CD14-positive monocyte (primary cell): ENCODE measurements at regions not wholly inside any gene's neighbourhood (a gene's known extent, or its start where the extent isn't known, plus 50 kb on each side); places are given as distances from the start of the nearest gene placed in this dataset.
A peak's percentile ranks its signal among the peaks of the same experiment; 100 is the strongest.

Source experiments
- DNase-seq, 3 donors: peaks; one replicate each; pipeline ENCODE4 v3.0.0-alpha.2; 2011 to 2022
- H2AFZ ChIP-seq: 2 replicates; pipeline ENCODE4 v1.6.0; 2012; ENCODE audit warnings: mild to moderate bottlenecking, low read depth, low read length, inconsistent platforms; ENCODE audit not compliant: insufficient read depth, poor library complexity, severe bottlenecking
- H3K27ac ChIP-seq, 2 donors: 1 replicate in 1 of 2; 2 replicates in 1 of 2; pipeline ENCODE4 v1.5.1; 2012 to 2013; ENCODE audit warnings: low read length in 2 of 2, control low read depth in 1 of 2, inconsistent platforms in 1 of 2, low read depth in 1 of 2, mild to moderate bottlenecking in 1 of 2
- H3K27me3 ChIP-seq, 2 donors: one replicate each; pipeline versions ENCODE4 v1.6.0 to v1.6.1; 2011 to 2013; ENCODE audit warnings: low read length in 2 of 2; ENCODE audit not compliant: control insufficient read depth in 2 of 2, insufficient read depth in 2 of 2
- H3K36me3 ChIP-seq, 2 donors: replicated peaks in 1 of 2; 1 replicate in 1 of 2; 2 replicates in 1 of 2; pipeline versions ENCODE4 v1.5.1 to v1.6.1; 2012 to 2013; ENCODE audit warnings: low read length in 2 of 2, control low read depth in 1 of 2, inconsistent platforms in 1 of 2, mild to moderate bottlenecking in 1 of 2; ENCODE audit not compliant: insufficient read depth in 2 of 2, control insufficient read depth in 1 of 2
- H3K4me1 ChIP-seq, 2 donors: 1 replicate in 1 of 2; 2 replicates in 1 of 2; pipeline versions ENCODE4 v1.5.1 to v1.6.1; 2012 to 2013; ENCODE audit warnings: low read length in 2 of 2, control low read depth in 1 of 2, inconsistent platforms in 1 of 2, mild to moderate bottlenecking in 1 of 2, moderate library complexity in 1 of 2; ENCODE audit not compliant: insufficient read depth in 2 of 2, control insufficient read depth in 1 of 2
- H3K4me2 ChIP-seq: replicated peaks from 2 replicates; pipeline ENCODE3; 2012; ENCODE audit warnings: low read length, moderate library complexity, mild to moderate bottlenecking; ENCODE audit not compliant: poor library complexity, severe bottlenecking; ENCODE audit errors: extremely low read depth
- H3K4me3 ChIP-seq, 3 experiments: fragments of 200-600 bp in 1 of 3; sonication (generic) in 1 of 3; replicated peaks in 1 of 3; 1 replicate in 2 of 3; 2 replicates in 1 of 3; pipeline ENCODE4 v1.5.1; 2011 to 2013; ENCODE audit warnings: low read length in 3 of 3, mild to moderate bottlenecking in 3 of 3, control low read depth in 2 of 3, low read depth in 2 of 3, inconsistent platforms in 1 of 3, moderate library complexity in 1 of 3
- H3K79me2 ChIP-seq: 2 replicates; pipeline ENCODE4 v1.6.0; 2012; ENCODE audit warnings: mild to moderate bottlenecking, control low read depth, inconsistent platforms, low read length, moderate library complexity; ENCODE audit not compliant: insufficient read depth
- H3K9ac ChIP-seq: 2 replicates; pipeline ENCODE4 v1.6.0; 2017; ENCODE audit warnings: low read length, mild to moderate bottlenecking; ENCODE audit not compliant: insufficient read depth, poor library complexity, severe bottlenecking
- H3K9me3 ChIP-seq, 2 donors: replicated peaks in 1 of 2; 1 replicate in 1 of 2; 2 replicates in 1 of 2; pipeline versions ENCODE4 v1.5.1 to v1.6.1; 2012 to 2013; ENCODE audit warnings: low read length in 2 of 2, control low read depth in 1 of 2; ENCODE audit not compliant: control insufficient read depth in 1 of 2, insufficient read depth in 1 of 2
- H4K20me1 ChIP-seq: 2 replicates; pipeline ENCODE4 v1.6.0; 2012; ENCODE audit warnings: mild to moderate bottlenecking, low read length, control low read depth, moderate library complexity; ENCODE audit not compliant: insufficient read depth
- H3K27ac Mint-ChIP-seq, 7 donors: one replicate each; pipeline ENCODE4 v1.8.0; 2020; ENCODE audit warnings: mild to moderate bottlenecking in 7 of 7, mixed read lengths in 7 of 7, moderate library complexity in 6 of 7, inconsistent platforms in 2 of 7
- H3K27me3 Mint-ChIP-seq, 3 donors: one replicate each; pipeline ENCODE4 v1.8.0; 2021 to 2022; ENCODE audit warnings: low read depth in 3 of 3, mild to moderate bottlenecking in 3 of 3, mixed read lengths in 3 of 3, moderate library complexity in 3 of 3, inconsistent platforms in 1 of 3
- H3K36me3 Mint-ChIP-seq, 2 donors: one replicate each; pipeline ENCODE4 v1.8.0; 2020; ENCODE audit warnings: mixed read lengths in 2 of 2, inconsistent platforms in 1 of 2, mild to moderate bottlenecking in 1 of 2
- H3K4me1 Mint-ChIP-seq: one replicate; pipeline ENCODE4 v1.8.0; 2020; ENCODE audit warnings: mild to moderate bottlenecking, mixed read lengths
- H3K4me3 Mint-ChIP-seq, 2 donors: one replicate each; pipeline ENCODE4 v1.8.0; 2020; ENCODE audit warnings: mild to moderate bottlenecking in 2 of 2, mixed read lengths in 2 of 2, moderate library complexity in 1 of 2
- H3K9me3 Mint-ChIP-seq, 7 donors: one replicate each; pipeline ENCODE4 v1.8.0; 2020 to 2022; ENCODE audit warnings: mixed read lengths in 7 of 7, mild to moderate bottlenecking in 6 of 7, moderate library complexity in 6 of 7, inconsistent platforms in 2 of 7
- WGBS: methylation state at CpG from one replicate; pipeline ENCODE4 v1.1.5; 2013; ENCODE audit warnings: missing lambda C conversion rate; ENCODE audit not compliant: insufficient coverage; 5-methylcytosine and 5-hydroxymethylcytosine counted together
- intact Hi-C, 2 donors: fragments of 100-400 bp; cut with micrococcal nuclease; formaldehyde crosslinking; loops; one replicate each; pipeline versions ENCODE4 v1.15.0 to v1.15.1; 2023
- TF ChIP-seq, protein P1 (sequence below): fragments of 200-600 bp; IDR thresholded peaks from one replicate; pipeline ENCODE4 v1.8.0; 2022; ENCODE audit warnings: antibody characterized with exemption, mild to moderate bottlenecking

DNA sequence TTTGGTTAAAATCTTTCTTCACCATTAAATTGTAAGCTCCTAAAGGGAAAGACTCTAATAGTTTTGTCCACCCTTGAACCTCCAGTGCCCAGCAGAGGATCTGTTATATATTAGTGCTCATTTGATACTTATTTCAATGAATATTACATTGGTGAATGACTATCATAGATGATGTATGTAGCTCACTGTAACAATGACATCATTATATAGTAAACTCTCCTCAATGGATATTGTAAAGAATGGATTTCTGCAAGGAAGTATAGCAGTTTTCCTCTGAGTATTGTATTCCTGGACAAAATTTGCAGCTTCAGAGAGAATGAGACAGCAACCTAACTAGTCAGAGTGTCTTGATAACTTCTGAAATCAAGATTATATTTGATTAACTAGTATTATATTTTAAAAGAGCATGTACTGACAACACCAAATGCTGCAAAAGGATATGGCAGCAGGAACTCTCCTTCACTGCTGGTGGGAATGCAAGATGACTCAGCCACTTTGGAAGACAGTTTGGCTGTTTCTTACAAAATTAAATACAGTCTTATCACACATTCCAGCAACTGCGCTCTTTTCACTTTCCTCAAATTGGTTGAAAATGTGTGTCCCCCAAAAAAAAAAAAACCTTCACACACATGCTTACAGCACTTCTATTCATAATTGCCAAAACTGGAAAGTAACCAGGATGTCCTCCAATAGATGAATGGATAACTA is 189.8 kb upstream of the OPRM1 start:
- no peaks in the 10 kb centered on the region for H3K9me3 ChIP-seq
- intact Hi-C loops, result no loop called here
- no peaks in the 10 kb centered on the region for H4K20me1 ChIP-seq
- H3K79me2 ChIP-seq, result no peaks in the 10 kb centered on the region
- DNase-seq, result no peak
- no peak overlapping the region for H3K4me2 ChIP-seq
- TF ChIP-seq, protein P1, sequence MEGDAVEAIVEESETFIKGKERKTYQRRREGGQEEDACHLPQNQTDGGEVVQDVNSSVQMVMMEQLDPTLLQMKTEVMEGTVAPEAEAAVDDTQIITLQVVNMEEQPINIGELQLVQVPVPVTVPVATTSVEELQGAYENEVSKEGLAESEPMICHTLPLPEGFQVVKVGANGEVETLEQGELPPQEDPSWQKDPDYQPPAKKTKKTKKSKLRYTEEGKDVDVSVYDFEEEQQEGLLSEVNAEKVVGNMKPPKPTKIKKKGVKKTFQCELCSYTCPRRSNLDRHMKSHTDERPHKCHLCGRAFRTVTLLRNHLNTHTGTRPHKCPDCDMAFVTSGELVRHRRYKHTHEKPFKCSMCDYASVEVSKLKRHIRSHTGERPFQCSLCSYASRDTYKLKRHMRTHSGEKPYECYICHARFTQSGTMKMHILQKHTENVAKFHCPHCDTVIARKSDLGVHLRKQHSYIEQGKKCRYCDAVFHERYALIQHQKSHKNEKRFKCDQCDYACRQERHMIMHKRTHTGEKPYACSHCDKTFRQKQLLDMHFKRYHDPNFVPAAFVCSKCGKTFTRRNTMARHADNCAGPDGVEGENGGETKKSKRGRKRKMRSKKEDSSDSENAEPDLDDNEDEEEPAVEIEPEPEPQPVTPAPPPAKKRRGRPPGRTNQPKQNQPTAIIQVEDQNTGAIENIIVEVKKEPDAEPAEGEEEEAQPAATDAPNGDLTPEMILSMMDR, result no peak
- no CpG with 5 or more reads among the region's 1 CpG for WGBS
- H3K36me3 ChIP-seq, result no peaks in the 10 kb centered on the region
- H3K27ac ChIP-seq, result no peak overlapping the region
- H3K4me3 ChIP-seq, result no peak overlapping the region
- H3K27ac Mint-ChIP-seq, result peak overlapping the region in 1 of 7 donors; percentile 52
- no peak overlapping the region for H2AFZ ChIP-seq
- H3K27me3 Mint-ChIP-seq, result peaks cover 0 to 1% (median 0%) of the 10 kb centered on the region in 3 donors
- no peaks in the 10 kb centered on the region for H3K27me3 ChIP-seq
- H3K9ac ChIP-seq, result no peak overlapping the region
- H3K4me1 Mint-ChIP-seq, result no peaks in the 10 kb centered on the region
- peaks cover 0 to 7% (median 4%) of the 10 kb centered on the region in 7 donors for H3K9me3 Mint-ChIP-seq
- no peaks in the 10 kb centered on the region for H3K4me1 ChIP-seq
- no peaks in the 10 kb centered on the region for H3K36me3 Mint-ChIP-seq
- H3K4me3 Mint-ChIP-seq, result no peak overlapping the region

DNA sequence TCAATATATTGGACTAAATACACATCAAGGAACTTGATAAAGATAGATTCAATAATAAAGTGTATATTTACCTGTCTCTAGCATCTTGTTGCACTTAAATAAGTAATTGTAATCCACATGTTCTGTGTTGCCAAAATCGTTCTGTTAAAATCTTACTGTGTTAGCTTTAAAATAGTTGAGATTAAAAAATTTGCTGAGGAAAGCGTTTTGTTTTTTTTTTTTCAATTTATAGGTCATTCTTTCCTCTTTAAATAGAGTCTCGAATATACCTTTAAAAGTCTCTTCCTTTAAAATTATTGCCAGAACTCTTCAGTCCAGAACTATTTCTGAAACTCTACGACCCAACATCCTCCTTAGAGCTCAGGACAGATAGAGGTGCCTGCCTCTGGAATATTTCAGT is 195.6 kb upstream of the OPRM1 start:
- Histone ChIP-seq H3K79me2 (no peaks in the 10 kb centered on the region), H3K9me3 (no peaks in the 10 kb centered on the region), H3K4me1 (no peaks in the 10 kb centered on the region), H3K4me2 (no peak overlapping the region), H3K36me3 (no peaks in the 10 kb centered on the region), H4K20me1 (no peaks in the 10 kb centered on the region), H3K27ac (no peak overlapping the region), H2AFZ (no peak overlapping the region), H3K4me3 (no peak overlapping the region), H3K27me3 (no peaks in the 10 kb centered on the region), H3K9ac (no peak overlapping the region)
- Mint-ChIP-seq H3K36me3 (no peaks in the 10 kb centered on the region), H3K27ac (no peak overlapping the region), H3K27me3 (peaks cover 0 to 1% (median 1%) of the 10 kb centered on the region in 3 donors), H3K4me1 (no peaks in the 10 kb centered on the region), H3K4me3 (no peak overlapping the region), H3K9me3 (peaks cover 0 to 5% (median 2%) of the 10 kb centered on the region in 7 donors)
- no peak for DNase-seq
- intact Hi-C loops, result no loop called here
- TF ChIP-seq, protein P1, result no peak
- WGBS, result no CpG with 5 or more reads among the region's 4 CpGs
